HG02642 (cell line): ENCODE measurements at regions not wholly inside any gene's neighbourhood (a gene's known extent, or its start where the extent isn't known, plus 50 kb on each side); places are given as distances from the start of the nearest gene placed in this dataset.

Experiments
- ATAC-seq: cut with Tn5 transposase; IDR thresholded peaks from one replicate; pipeline ENCODE4 v1.9.1; 2021; ENCODE audit warnings: mild to moderate bottlenecking; ENCODE audit not compliant: unreplicated experiment, poor library complexity

GRCh38 chr9:107933097-107933496 is 443.5 kb upstream of the KLF4 start:
- ATAC-seq: no peak

GRCh38 chr9:107932601-107933000 is 443.0 kb upstream of the KLF4 start:
- no peak for ATAC-seq

- ATAC-seq: no peak
Measured at GRCh38 chr9:107932046-107932445, 442.5 kb upstream of the KLF4 start.

- no peak for ATAC-seq
Measured at GRCh38 chr9:107931071-107931715, 441.6 kb upstream of the KLF4 start.

GRCh38 chr9:107929443-107929842 is 439.9 kb upstream of the KLF4 start:
- ATAC-seq: no peak

- ATAC-seq: no peak
Measured at GRCh38 chr9:107928701-107929371, 439.3 kb upstream of the KLF4 start.

GRCh38 chr9:107927276-107927675 is 437.7 kb upstream of the KLF4 start:
- ATAC-seq: no peak

- no peak for ATAC-seq
Measured at GRCh38 chr9:107925749-107926297, 436.3 kb upstream of the KLF4 start.

GRCh38 chr9:107922260-107922659 is 432.7 kb upstream of the KLF4 start:
- ATAC-seq: no peak

GRCh38 chr9:107919263-107919662 is 429.7 kb upstream of the KLF4 start:
- no peak for ATAC-seq

- no peak for ATAC-seq
Measured at GRCh38 chr9:107918749-107919148, 429.2 kb upstream of the KLF4 start.

GRCh38 chr9:107914151-107914550 is 424.6 kb upstream of the KLF4 start:
- ATAC-seq: no peak

- ATAC-seq: no peak
Measured at GRCh38 chr9:107907715-107908114, 418.1 kb upstream of the KLF4 start.

GRCh38 chr9:107907255-107907654 is 417.7 kb upstream of the KLF4 start:
- no peak for ATAC-seq

- ATAC-seq: no peak
Measured at GRCh38 chr9:107906074-107906473, 416.5 kb upstream of the KLF4 start.

GRCh38 chr9:107905308-107906020 is 415.9 kb upstream of the KLF4 start:
- ATAC-seq: no peak

GRCh38 chr9:107899961-107900330 is 410.4 kb upstream of the KLF4 start:
- no peak for ATAC-seq

GRCh38 chr9:107898761-107899160 is 409.2 kb upstream of the KLF4 start:
- no peak for ATAC-seq

GRCh38 chr9:107896544-107896943 is 407.0 kb upstream of the KLF4 start:
- no peak for ATAC-seq

GRCh38 chr9:107895501-107896001 is 406.0 kb upstream of the KLF4 start:
- ATAC-seq: no peak
